ENCODE measurements at regions not wholly inside any gene's neighbourhood (a gene's known extent, or its start where the extent isn't known, plus 50 kb on each side); places are given as distances from the start of the nearest gene placed in this dataset.

GRCh38 chr5:98460536-98460935, 312.9 kb upstream of the RGMB start:
- TF ChIP-seq CTCF (IDR thresholded peaks at IDR 0.05) (no peak), POLR2A (IDR thresholded peaks at IDR 0.05) (no peak)
